ENCODE measurements at regions not wholly inside any gene's neighbourhood (a gene's known extent, or its start where the extent isn't known, plus 50 kb on each side); places are given as distances from the start of the nearest gene placed in this dataset.

DNA sequence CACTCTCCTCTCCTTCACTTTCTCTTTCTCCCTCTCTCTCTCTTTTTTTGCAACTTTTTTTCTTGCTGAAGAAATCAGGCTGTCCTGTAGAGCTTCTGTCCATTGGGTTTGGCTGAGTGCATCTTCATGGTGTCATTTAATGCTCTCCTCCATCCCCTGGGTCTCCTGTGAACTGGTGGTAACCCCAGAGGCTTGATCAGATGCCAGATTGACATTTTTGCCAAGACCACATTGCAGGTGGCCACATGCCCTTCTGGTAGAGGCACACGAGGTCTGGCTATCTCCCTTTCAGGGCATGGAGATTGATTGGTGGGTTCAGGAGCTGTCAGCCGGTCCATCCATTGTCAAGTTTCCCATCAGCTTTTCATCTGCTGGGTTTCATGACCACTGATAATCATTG is 188.3 kb upstream of the MYL2 start:
- 12% methylated on average over 2 of the region's 2 CpGs for WGBS (ENCODE audit: missing lambda C conversion rate)
- no peak overlapping the region for H3K4me3 ChIP-seq
- no peaks in the 10 kb centered on the region for H3K4me1 ChIP-seq
- no peak overlapping the region for H3K4me2 ChIP-seq
- FAIRE-seq: no peak
- no peak for DNase-seq (ENCODE audit: low read depth in 1 of 2, low spot score in 1 of 2)
- no peak overlapping the region for H3K27ac ChIP-seq
- ChIA-PET POLR2A (no interaction called here), CTCF (interaction anchor here (1.2 kb wide), 1 partner anchor 85 kb away, joined by 4 read pairs; no protein-coding TSS in a partner anchor)
- TF ChIP-seq ZNF302 (CRISPR knock-in tag; IDR thresholded peaks at IDR 0.05): no peak
- TF ChIP-seq HES2 (IDR thresholded peaks at IDR 0.05): no peak
- ATAC-seq: no peak
- H3K9me3 ChIP-seq: no peaks in the 10 kb centered on the region

DNA sequence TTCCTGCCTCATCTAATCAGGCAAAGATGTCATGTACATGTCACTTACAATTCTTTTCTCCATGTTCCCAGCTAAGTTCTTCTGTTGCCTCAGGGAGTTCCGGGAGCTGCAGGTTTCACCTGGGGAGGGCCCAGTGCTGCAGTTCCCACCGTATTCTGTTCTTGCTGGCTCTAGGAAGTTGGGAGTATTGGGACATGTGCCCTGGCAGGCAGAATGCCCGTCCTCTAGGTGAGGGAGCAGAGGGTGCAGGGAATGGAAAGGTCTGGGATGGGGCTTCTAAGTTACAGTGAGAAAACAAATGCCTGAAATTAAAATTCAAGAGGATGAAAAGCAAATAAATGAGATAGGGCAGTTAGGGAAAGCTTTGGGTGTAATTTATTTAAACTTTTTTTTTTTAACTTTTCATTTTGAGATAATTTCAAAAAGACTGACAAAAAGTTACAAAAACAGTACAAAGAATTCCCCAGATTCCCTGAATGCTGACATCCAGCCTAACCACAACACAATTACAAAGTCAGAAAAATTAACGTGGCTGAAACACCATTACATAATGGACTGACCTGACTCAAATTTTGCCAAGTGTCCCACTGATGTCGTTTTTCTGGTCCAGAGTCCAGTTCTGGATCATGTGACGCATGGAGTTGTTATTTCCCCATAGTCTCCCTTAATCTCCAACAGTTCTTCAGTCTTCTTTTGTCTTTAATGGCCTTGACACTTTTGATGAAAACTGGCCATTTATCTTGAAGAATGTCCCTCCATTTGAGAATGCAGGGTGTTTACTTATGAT is 187.2 kb upstream of the MYL2 start:
- no peak overlapping the region for H3K4me3 ChIP-seq
- H3K27ac ChIP-seq: no peak overlapping the region
- no peak for ATAC-seq
- H3K4me1 ChIP-seq: no peaks in the 10 kb centered on the region
- no peaks in the 10 kb centered on the region for H3K9me3 ChIP-seq
- WGBS (ENCODE audit: missing lambda C conversion rate): 23% methylated on average over 6 of the region's 6 CpGs
- CTCF ChIA-PET: no interaction called here
- no peak overlapping the region for H3K4me2 ChIP-seq
- POLR2A ChIA-PET: no interaction called here
- no peak for DNase-seq (ENCODE audit: low read depth in 1 of 2, low spot score in 1 of 2)
- TF ChIP-seq NR3C1 (IDR thresholded peaks at IDR 0.05): no peak
- no peak for TF ChIP-seq TFCP2L1 (CRISPR knock-in tag; IDR thresholded peaks at IDR 0.05)
- TF ChIP-seq CEBPB (IDR thresholded peaks at IDR 0.05): no peak
- TF ChIP-seq, protein P1, sequence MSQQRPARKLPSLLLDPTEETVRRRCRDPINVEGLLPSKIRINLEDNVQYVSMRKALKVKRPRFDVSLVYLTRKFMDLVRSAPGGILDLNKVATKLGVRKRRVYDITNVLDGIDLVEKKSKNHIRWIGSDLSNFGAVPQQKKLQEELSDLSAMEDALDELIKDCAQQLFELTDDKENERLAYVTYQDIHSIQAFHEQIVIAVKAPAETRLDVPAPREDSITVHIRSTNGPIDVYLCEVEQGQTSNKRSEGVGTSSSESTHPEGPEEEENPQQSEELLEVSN (IDR thresholded peaks at IDR 0.05; ENCODE audit: borderline replicate concordance, low read depth): no peak
- TF ChIP-seq KDM5A (IDR thresholded peaks at IDR 0.05): no peak
- TF ChIP-seq RARB (CRISPR knock-in tag; IDR thresholded peaks at IDR 0.05): no peak
- no peak for TF ChIP-seq POLR2AphosphoS2 (conservative IDR thresholded peaks at IDR 0.05; ENCODE audit: low read length)
- TF ChIP-seq RFX5 (IDR thresholded peaks at IDR 0.05): no peak
- no peak for FAIRE-seq

- ChIA-PET CTCF (interaction anchor here (0.6 to 1.0 kb wide), 3 partner anchors 25 to 119 kb away, joined by 3 read pairs; no protein-coding TSS in a partner anchor), POLR2A (no interaction called here)
- no peak for FAIRE-seq
- no peak for TF ChIP-seq ESRRA (IDR thresholded peaks at IDR 0.05; ENCODE audit: borderline replicate concordance, low read length)
- TF ChIP-seq FOSL2 (IDR thresholded peaks at IDR 0.05): no peak
- no peak for TF ChIP-seq FOSL2 (CRISPR knock-in tag; IDR thresholded peaks at IDR 0.05)
- TF ChIP-seq, protein P2, sequence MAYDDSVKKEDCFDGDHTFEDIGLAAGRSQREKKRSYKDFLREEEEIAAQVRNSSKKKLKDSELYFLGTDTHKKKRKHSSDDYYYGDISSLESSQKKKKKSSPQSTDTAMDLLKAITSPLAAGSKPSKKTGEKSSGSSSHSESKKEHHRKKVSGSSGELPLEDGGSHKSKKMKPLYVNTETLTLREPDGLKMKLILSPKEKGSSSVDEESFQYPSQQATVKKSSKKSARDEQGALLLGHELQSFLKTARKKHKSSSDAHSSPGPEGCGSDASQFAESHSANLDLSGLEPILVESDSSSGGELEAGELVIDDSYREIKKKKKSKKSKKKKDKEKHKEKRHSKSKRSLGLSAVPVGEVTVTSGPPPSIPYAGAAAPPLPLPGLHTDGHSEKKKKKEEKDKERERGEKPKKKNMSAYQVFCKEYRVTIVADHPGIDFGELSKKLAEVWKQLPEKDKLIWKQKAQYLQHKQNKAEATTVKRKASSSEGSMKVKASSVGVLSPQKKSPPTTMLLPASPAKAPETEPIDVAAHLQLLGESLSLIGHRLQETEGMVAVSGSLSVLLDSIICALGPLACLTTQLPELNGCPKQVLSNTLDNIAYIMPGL (CRISPR knock-in tag; IDR thresholded peaks at IDR 0.05; ENCODE audit: borderline replicate concordance): no peak
- TF ChIP-seq FOXS1 (CRISPR knock-in tag; IDR thresholded peaks at IDR 0.05): no peak
- no peak for TF ChIP-seq CHD2 (IDR thresholded peaks at IDR 0.05; ENCODE audit: low read length, partially characterized antibody)
- TF ChIP-seq MAFK (IDR thresholded peaks at IDR 0.05; ENCODE audit: partially characterized antibody): no peak
- no peak overlapping the region for H3K4me3 ChIP-seq
- no peaks in the 10 kb centered on the region for H3K9me3 ChIP-seq
- no peaks in the 10 kb centered on the region for H3K4me1 ChIP-seq
- no peak overlapping the region for H3K27ac ChIP-seq
- H3K4me2 ChIP-seq: no peak overlapping the region
- no peak for ATAC-seq
- 41% methylated on average over 6 of the region's 6 CpGs for WGBS (ENCODE audit: missing lambda C conversion rate)
- no peak for DNase-seq (ENCODE audit: low read depth in 1 of 2, low spot score in 1 of 2)
These were observed 184.9 kb upstream of the MYL2 start for GRCh38 chr12:111105294-111105693.

DNA sequence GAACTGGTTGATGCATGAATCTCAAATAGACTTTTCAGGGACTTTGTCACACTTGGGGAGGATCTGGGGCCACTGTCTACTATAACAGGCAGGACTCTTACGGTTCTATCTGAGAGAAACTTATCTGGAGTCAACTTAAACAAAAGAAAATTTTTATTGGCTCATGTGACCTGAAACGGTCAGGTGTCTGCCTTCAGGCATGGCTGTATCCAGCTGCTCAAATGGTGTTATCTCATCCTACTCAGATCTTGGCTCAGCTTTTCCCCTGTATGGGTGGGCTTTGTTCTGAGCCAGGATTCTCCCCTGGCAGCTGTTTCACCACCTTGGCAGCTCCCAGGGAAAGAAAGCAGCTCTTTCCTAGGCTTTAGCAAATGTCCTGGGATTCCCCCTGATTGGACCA is 183.2 kb upstream of the MYL2 start:
- ChIA-PET CTCF (no interaction called here), POLR2A (no interaction called here)
- TF ChIP-seq JUN (IDR thresholded peaks at IDR 0.05): no peak
- no peak for TF ChIP-seq ESRRA (IDR thresholded peaks at IDR 0.05; ENCODE audit: borderline replicate concordance, low read length)
- TF ChIP-seq ZNF302 (CRISPR knock-in tag; IDR thresholded peaks at IDR 0.05): no peak
- TF ChIP-seq EP300 (IDR thresholded peaks at IDR 0.05): no peak
- TF ChIP-seq ZSCAN20 (CRISPR knock-in tag; IDR thresholded peaks at IDR 0.05): no peak
- no peak for TF ChIP-seq CBX2 (IDR thresholded peaks at IDR 0.05; ENCODE audit: borderline replicate concordance, low read depth)
- TF ChIP-seq, protein P3, sequence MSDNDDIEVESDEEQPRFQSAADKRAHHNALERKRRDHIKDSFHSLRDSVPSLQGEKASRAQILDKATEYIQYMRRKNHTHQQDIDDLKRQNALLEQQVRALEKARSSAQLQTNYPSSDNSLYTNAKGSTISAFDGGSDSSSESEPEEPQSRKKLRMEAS (IDR thresholded peaks at IDR 0.05): no peak
- no peak for DNase-seq (ENCODE audit: low read depth in 1 of 2, low spot score in 1 of 2)
- no peaks in the 10 kb centered on the region for H3K9me3 ChIP-seq
- H3K4me2 ChIP-seq: no peak overlapping the region
- H3K4me3 ChIP-seq: no peak overlapping the region
- H3K27ac ChIP-seq: no peak overlapping the region
- WGBS (ENCODE audit: missing lambda C conversion rate): 12% methylated on average over 2 of the region's 2 CpGs
- no peaks in the 10 kb centered on the region for H3K4me1 ChIP-seq
- no peak for ATAC-seq
- no peak for FAIRE-seq

All from A549 (cell line).